ENCODE measurements at regions not wholly inside any gene's neighbourhood (a gene's known extent, or its start where the extent isn't known, plus 50 kb on each side); places are given as distances from the start of the nearest gene placed in this dataset.
A peak's percentile ranks its signal among the peaks of the same experiment; 100 is the strongest.
"Not testable (repeated sequence)": the region's sequence is repeated elsewhere in the genome, so short reads cannot be mapped to it uniquely, and the experiment has no call there.

DNA sequence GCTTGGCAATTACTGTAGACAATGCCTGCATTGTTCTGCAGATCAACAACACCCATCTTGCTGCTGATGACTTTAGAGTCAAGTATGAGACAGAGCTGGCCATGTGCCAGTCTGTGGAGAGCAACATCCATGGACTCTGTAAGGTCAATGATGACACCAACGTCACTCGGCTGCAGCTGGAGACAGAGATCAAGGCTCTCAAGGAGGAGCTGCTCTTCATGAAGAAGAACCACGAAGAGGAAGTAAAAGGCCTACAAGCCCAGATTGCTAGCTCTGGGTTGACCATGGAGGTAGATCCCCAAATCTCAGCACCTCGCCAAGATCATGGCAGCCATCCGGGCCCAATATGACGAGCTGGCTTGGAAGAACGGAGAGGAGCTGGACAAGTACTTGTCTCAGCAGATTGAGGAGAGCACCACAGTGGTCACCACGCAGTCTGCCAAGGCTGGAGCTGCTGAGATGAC, 69.4 kb upstream of the RTL6 start:
- H3K9me3 ChIP-seq (replicated peaks; ENCODE audit: control insufficient read depth, insufficient read depth, low read depth, low read length); H4K20me1 ChIP-seq (replicated peaks; ENCODE audit: control insufficient read depth, insufficient read depth, low read length); H2AFZ ChIP-seq (ENCODE audit: low read depth, low read length); H3K4me2 ChIP-seq (ENCODE audit: insufficient read depth, low read length); FAIRE-seq; intact Hi-C loops (cut with micrococcal nuclease); DNase-seq (ENCODE audit: extremely low read depth in 1 of 4, low spot score in 3 of 4); H3K79me2 ChIP-seq (ENCODE audit: control insufficient read depth, insufficient read depth, low read length); H3K4me1 ChIP-seq (replicated peaks in 1 of 2; ENCODE audit: control insufficient read depth in 2 of 2, insufficient read depth in 2 of 2, low read length in 2 of 2); ATAC-seq; H3K9ac ChIP-seq (ENCODE audit: insufficient read depth in 1 of 2, low read depth in 2 of 2, low read length in 2 of 2); H3K36me3 ChIP-seq (ENCODE audit: control insufficient read depth, insufficient read depth, low read length); in situ Hi-C loops (cut with MboI); CTCF ChIA-PET (ENCODE audit: low intra/inter-chr PET ratio); H3K4me3 ChIP-seq; BruUV-seq (replicated peaks); H3K27ac ChIP-seq (ENCODE audit: extremely low read depth, low read depth, low read length); H3K9me1 ChIP-seq (ENCODE audit: control insufficient read depth, insufficient read depth, low read length): not testable (repeated sequence)
- H3K27me3 ChIP-seq (ENCODE audit: control insufficient read depth in 2 of 2, insufficient read depth in 2 of 2, low read length in 2 of 2) = peaks cover 0 to 31% of the 10 kb centered on the region in 2 experiments; a peak in 3 of 5 replicates
- 0% methylated on average over 5 of the region's 8 CpGs for WGBS (ENCODE audit: insufficient coverage, low coverage, missing lambda C conversion rate)
- peak; percentile 19; the same call in 1 of the 2 replicates for TF ChIP-seq NFIC (IDR thresholded peaks at IDR 0.05)
- POLR2A ChIA-PET = interaction anchor here (1.0 kb wide), 1 partner anchor 9 kb away, joined by 3 read pairs; no protein-coding TSS in a partner anchor

DNA sequence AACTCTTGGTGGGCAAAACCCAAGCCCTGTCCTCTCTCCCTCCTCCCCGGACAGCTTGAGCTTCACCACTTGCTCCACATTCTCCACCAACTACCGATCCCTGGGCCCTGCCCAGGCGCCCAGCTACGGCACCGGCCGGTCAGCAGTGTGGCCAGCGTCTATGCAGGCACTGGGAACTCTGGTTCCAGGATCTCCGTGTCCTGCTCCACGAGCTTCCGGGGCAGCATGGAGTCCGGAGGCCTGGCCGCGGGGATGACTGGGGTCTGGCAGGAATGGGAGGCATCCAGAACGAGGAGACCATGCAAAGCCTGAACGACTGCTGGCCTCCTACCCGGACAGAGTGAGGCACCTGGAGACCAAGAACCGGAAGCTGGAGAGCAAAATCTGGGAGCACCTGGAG, 68.9 kb upstream of the RTL6 start:
- DNase-seq (ENCODE audit: extremely low read depth in 1 of 4, low spot score in 3 of 4) (no peak), ATAC-seq (no peak), FAIRE-seq (no peak)
- no TSS peak for BruUV-seq (replicated peaks)
- Histone ChIP-seq H3K4me3 (no peak overlapping the region), H3K9ac (ENCODE audit: insufficient read depth in 1 of 2, low read depth in 2 of 2, low read length in 2 of 2) (no peak overlapping the region), H3K9me1 (ENCODE audit: control insufficient read depth, insufficient read depth, low read length) (no peaks in the 10 kb centered on the region), H3K27ac (ENCODE audit: extremely low read depth, low read depth, low read length) (no peak overlapping the region), H2AFZ (ENCODE audit: low read depth, low read length) (no peak overlapping the region), H3K9me3 (replicated peaks; ENCODE audit: control insufficient read depth, insufficient read depth, low read depth, low read length) (no peaks in the 10 kb centered on the region), H3K79me2 (ENCODE audit: control insufficient read depth, insufficient read depth, low read length) (no peaks in the 10 kb centered on the region), H4K20me1 (replicated peaks; ENCODE audit: control insufficient read depth, insufficient read depth, low read length) (no peaks in the 10 kb centered on the region), H3K36me3 (ENCODE audit: control insufficient read depth, insufficient read depth, low read length) (no peaks in the 10 kb centered on the region), H3K4me2 (ENCODE audit: insufficient read depth, low read length) (no peak overlapping the region), H3K4me1 (replicated peaks in 1 of 2; ENCODE audit: control insufficient read depth in 2 of 2, insufficient read depth in 2 of 2, low read length in 2 of 2) (no peaks in the 10 kb centered on the region; a peak in 1 of 5 replicates), H3K27me3 (ENCODE audit: control insufficient read depth in 2 of 2, insufficient read depth in 2 of 2, low read length in 2 of 2) (peaks cover 0 to 26% of the 10 kb centered on the region in 2 experiments; a peak in 3 of 5 replicates)
- 0% methylated on average over 7 of the region's 17 CpGs for WGBS (ENCODE audit: insufficient coverage, low coverage, missing lambda C conversion rate)
- POLR2A ChIA-PET = interaction anchor here (1.0 kb wide), 1 partner anchor 8 kb away, joined by 3 read pairs; no protein-coding TSS in a partner anchor
- in situ Hi-C loops (cut with MboI) (no loop called here), intact Hi-C loops (cut with micrococcal nuclease) (no loop called here)
- CTCF ChIA-PET (ENCODE audit: low intra/inter-chr PET ratio) = no interaction called here
- TF ChIP-seq ZNF561 (CRISPR knock-in tag; conservative IDR thresholded peaks at IDR 0.05) = no peak
- no peak for TF ChIP-seq ZKSCAN3 (CRISPR knock-in tag; IDR thresholded peaks at IDR 0.05)
- TF ChIP-seq, protein P1, sequence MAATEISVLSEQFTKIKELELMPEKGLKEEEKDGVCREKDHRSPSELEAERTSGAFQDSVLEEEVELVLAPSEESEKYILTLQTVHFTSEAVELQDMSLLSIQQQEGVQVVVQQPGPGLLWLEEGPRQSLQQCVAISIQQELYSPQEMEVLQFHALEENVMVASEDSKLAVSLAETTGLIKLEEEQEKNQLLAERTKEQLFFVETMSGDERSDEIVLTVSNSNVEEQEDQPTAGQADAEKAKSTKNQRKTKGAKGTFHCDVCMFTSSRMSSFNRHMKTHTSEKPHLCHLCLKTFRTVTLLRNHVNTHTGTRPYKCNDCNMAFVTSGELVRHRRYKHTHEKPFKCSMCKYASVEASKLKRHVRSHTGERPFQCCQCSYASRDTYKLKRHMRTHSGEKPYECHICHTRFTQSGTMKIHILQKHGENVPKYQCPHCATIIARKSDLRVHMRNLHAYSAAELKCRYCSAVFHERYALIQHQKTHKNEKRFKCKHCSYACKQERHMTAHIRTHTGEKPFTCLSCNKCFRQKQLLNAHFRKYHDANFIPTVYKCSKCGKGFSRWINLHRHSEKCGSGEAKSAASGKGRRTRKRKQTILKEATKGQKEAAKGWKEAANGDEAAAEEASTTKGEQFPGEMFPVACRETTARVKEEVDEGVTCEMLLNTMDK (IDR thresholded peaks at IDR 0.05; ENCODE audit: borderline replicate concordance, insufficient read depth, low read depth, low read length, poor library complexity, severe bottlenecking) = no peak
- TF ChIP-seq, protein P2, sequence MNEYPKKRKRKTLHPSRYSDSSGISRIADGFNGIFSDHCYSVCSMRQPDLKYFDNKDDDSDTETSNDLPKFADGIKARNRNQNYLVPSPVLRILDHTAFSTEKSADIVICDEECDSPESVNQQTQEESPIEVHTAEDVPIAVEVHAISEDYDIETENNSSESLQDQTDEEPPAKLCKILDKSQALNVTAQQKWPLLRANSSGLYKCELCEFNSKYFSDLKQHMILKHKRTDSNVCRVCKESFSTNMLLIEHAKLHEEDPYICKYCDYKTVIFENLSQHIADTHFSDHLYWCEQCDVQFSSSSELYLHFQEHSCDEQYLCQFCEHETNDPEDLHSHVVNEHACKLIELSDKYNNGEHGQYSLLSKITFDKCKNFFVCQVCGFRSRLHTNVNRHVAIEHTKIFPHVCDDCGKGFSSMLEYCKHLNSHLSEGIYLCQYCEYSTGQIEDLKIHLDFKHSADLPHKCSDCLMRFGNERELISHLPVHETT (CRISPR knock-in tag; conservative IDR thresholded peaks at IDR 0.05 in 1 of 2, IDR thresholded peaks at IDR 0.05 in 1 of 2) = no peak
- TF ChIP-seq NR3C1 (CRISPR knock-in tag; IDR thresholded peaks at IDR 0.05) = no peak
- no peak for TF ChIP-seq XRCC5 (IDR thresholded peaks at IDR 0.05; ENCODE audit: low read depth, low read length)
- no peak for TF ChIP-seq DIDO1 (tag; IDR thresholded peaks at IDR 0.05; ENCODE audit: low read depth)
- TF ChIP-seq GATA2 (CRISPR knock-in tag; IDR thresholded peaks at IDR 0.05) = no peak
- no peak for TF ChIP-seq ZNF184 (CRISPR knock-in tag; IDR thresholded peaks at IDR 0.05)

Data from K562 (cell line).